Kidney tubule cell (primary cell): ENCODE measurements at regions not wholly inside any gene's neighbourhood (a gene's known extent, or its start where the extent isn't known, plus 50 kb on each side); places are given as distances from the start of the nearest gene placed in this dataset.
"Not testable (repeated sequence)": the region's sequence is repeated elsewhere in the genome, so short reads cannot be mapped to it uniquely, and the experiment has no call there.

Source experiments
- DNase-seq: peaks from one replicate; pipeline ENCODE4 v3.0.0-alpha.2; 2018; ENCODE audit warnings: low spot score

DNA sequence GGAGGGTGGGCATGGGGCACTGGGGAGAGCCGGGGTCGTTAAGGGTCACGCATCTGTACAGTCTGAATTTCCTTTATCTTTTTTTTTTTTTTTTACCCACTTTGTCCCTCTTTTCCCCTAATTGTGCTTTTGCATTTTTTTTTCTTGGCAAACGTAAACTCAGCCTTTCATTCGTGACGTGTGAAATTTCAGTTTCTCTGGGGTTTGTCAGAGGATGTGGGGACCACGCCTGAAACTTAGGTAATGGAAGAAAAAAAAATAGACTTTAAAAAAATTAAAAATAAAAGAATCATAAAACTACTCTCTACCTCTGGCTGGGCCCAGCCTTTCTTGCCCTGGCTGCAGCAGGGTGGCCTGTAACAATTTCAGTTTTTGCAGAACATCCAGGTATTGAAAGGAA is 68.3 kb upstream of the ZNF658 start:
- DNase-seq = not testable (repeated sequence)

DNA sequence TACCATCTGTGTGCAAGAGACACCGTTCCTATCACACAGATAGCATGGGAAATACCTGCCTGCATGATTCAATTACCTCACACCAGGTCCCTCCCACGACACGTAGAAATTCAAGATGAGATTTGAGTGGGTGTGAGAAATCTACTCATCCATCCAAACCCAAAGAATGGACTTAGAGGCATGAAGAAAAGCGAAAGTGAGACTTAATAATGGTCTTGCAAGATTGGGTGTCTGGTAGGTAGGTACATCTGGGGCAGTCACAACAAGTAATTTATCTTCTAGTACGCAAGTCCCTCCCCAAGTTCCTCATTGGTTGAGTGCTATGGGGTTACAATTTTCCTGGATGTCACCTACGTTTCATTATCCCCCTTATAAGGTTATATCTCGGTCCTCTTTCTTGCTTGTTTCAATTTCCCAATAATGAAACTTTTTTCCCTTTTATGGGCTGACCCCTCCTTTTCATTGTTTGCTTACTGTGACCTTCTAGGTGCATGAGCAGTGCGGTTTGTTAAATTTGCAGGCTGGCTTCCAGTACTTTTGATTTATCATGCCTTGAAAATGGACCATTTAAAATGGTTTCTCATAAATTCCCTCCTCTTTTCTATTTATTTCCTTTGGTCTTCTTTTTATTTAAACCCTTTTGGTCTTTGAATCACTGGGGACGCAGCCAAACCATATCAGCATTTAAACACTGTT is 63.1 kb upstream of the ZNF658 start:
- DNase-seq = not testable (repeated sequence)
